ENCODE measurements at regions not wholly inside any gene's neighbourhood (a gene's known extent, or its start where the extent isn't known, plus 50 kb on each side); places are given as distances from the start of the nearest gene placed in this dataset.

DNA sequence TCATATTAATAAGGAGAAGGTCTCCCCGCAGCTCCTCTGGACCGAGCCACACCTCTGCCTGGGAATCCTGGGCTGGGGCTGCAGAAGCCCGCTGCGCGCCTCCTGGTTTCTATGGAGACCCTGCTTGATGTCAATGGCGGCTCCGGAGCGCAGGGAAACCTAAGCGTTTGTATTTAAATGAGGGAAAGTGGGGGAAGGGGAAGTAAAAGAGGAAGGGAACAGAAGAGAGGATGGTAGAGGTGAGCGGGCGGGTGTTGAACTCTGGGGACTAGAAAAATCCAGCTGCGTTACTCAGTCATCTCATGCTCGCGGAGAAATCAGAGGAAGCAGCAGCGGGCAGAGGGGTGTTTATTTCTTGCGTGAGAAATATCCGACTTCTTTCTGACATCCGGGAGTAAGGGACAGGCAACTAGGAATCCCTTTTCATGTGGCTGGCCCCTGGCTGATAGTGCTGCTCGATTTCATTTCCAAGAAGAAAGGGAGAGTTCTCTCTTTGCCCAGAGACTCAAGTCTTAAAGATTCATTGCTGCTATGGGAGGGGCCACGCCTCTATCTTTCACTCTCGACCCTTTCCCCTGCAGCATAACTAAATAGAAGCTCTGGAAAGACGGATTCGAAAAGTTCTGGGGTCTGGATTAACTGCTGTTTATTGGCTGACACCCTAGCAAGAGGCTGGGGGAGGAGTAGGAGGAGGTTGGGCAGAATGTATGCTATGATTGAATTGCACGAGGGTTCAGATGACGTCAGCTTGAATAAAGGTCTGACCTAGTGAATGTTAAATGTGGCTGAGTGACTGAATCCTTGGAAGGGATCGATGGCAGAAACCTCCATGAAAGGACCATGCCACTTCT is 110.5 kb upstream of the GAP43 start:
- TF ChIP-seq, protein P1, sequence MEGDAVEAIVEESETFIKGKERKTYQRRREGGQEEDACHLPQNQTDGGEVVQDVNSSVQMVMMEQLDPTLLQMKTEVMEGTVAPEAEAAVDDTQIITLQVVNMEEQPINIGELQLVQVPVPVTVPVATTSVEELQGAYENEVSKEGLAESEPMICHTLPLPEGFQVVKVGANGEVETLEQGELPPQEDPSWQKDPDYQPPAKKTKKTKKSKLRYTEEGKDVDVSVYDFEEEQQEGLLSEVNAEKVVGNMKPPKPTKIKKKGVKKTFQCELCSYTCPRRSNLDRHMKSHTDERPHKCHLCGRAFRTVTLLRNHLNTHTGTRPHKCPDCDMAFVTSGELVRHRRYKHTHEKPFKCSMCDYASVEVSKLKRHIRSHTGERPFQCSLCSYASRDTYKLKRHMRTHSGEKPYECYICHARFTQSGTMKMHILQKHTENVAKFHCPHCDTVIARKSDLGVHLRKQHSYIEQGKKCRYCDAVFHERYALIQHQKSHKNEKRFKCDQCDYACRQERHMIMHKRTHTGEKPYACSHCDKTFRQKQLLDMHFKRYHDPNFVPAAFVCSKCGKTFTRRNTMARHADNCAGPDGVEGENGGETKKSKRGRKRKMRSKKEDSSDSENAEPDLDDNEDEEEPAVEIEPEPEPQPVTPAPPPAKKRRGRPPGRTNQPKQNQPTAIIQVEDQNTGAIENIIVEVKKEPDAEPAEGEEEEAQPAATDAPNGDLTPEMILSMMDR (IDR thresholded peaks at IDR 0.05): no peak
- TF ChIP-seq EP300 (IDR thresholded peaks at IDR 0.05; ENCODE audit: low read depth): no peak
